Fibroblast of the conjunctiva (primary cell): ENCODE measurements at regions not wholly inside any gene's neighbourhood (a gene's known extent, or its start where the extent isn't known, plus 50 kb on each side); places are given as distances from the start of the nearest gene placed in this dataset.

Experiments used
- DNase-seq: peaks from one replicate; pipeline ENCODE4 v3.0.0-alpha.2; 2010; ENCODE audit warnings: low read depth

DNA sequence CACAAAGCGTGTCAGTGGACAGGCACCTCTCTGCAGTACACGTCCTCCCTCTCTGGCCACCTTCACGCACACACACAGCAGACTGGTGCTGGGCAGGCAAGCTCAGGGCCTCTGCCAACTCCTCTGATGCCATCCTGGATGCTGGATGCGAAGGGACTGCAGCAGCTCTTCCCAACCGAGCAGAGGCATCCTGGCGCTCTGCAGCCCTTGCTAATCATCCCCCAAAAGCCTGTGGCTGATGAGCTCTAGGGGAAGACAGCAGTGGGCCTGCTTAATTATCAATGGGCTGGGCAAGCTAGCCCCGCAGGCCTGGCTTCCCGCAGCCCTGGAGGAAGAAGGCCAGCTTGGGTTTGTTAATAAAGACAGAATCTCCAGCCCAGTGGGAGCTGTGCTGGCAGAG, 71.3 kb upstream of the TEX51 start:
- no peak for DNase-seq

- no peak for DNase-seq
Measured at GRCh38 chr2:126828051-126828450, 70.6 kb upstream of the TEX51 start.

- DNase-seq = no peak
Measured at GRCh38 chr2:126828491-126828890, 70.2 kb upstream of the TEX51 start.

DNA sequence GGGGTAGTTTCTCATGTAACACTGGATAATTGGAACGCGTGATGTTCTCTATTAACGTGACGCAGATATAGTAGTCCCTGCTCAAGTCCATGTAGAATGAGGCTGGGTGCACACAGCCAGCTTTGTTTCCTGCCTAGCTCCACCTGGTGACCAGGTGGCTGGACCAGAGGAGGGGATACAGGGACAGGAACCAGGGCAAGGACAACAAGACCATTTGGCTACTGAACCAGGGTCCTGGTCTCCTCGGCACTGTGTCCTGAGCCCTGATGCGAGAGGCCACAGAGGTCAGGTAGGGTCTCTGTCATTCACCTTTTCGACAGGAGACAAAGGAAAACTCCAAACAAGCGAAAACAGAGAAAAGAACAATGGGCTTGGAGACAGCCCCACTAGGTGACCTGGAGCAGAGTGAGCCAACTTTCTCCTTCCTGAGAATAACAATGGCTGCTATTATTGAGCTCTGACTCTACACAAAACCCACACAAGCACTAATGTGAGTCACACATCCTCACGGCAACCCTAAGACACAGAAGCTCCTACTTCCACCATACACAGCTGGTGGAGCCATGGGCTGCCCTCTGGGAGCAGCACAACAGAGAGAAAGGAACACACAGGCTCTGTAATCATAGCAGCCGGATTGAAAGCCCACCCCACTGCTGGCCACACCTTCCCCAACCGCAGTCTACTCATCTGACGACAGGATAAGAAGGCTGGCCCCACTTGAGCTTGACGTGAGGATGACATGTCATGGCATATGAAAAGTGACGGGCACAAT, 67.3 kb upstream of the TEX51 start:
- DNase-seq = no peak

GRCh38 chr2:126832014-126832413, 66.7 kb upstream of the TEX51 start:
- DNase-seq = no peak

DNA sequence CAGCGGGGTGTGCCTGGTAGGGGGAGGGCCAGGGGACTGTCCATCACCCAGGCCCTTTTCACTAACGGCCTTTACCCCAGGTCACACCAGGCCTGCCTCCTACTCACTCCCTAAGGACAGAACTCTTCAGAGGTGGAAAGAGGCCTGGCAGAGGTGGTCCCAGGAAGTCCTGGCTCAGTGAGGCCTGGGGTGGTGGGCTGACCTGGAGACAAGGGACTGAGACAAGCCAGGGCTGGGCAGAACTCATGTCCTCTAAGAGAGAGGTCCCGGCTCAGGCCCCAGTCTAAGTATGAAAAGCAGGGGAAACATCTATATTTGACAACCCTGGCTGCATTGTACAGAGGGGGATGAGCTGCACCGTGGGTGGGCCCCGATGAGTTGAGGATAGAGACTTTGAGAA, 65.9 kb upstream of the TEX51 start:
- no peak for DNase-seq

- DNase-seq = no peak
Measured at GRCh38 chr2:126834006-126834659, 64.6 kb upstream of the TEX51 start.

- no peak for DNase-seq
Measured at GRCh38 chr2:126835261-126835660, 63.4 kb upstream of the TEX51 start.

DNA sequence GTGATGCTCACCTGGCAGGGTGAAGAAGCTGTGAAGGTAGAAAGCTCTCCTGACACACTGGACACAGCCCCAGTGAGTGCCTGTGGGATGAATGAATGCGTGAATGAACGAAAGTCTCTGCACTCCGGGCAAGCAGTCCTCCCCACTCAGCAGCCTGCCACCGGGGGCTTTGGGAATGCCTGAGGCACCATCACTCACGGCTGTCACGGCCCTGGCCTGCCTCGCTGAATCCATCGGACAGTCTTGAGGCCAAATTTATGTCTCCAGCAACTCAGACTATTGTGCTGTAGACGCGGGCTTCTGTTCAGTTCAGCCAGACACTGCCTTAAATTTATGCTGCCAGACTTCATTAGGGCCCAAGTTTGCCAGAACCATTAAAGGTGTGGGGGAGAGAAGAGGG, 62.9 kb upstream of the TEX51 start:
- DNase-seq = no peak

DNA sequence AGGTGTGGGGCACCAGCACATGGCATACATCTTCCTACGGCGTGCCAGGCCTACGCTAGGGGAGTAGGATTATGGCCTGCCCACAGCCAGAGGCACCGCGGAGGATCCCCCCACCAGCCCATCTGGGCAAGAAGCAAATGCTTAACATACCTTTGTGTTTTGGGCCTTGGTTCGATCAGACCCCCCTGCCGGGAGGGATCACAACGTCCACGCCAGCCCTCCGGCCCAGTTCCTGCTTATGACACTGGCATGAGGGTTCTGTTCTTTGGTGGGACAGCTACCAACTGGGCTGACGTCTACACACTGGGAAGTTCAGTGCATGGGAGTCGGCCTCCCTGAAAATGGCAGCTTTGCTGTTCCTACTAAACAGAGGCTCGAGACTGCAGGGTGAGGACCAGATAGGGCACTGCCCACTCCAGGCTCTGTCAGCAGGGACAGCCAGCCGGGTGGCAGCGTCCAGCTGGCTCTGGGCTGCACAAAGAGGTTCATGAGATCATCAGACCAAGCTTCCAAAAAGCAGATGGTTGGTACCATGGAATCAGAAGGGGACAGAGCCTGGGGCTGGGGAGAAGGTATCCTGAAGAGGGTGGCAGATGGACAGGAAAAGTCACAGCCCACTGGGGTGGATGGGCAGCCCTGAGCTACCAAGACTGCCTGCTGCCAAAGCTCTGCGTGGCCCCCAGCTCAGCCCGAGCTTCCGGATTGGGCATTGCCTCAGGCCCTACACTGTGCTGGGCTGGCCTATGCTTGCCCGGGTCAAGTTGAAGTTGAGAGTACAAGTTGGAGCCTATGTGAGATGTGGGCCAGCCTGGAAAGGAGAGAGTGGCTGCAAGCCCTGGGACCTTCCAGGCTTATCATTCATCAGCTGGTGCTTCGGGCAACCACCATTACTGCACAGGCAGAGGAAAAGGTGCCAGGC, 61.7 kb upstream of the TEX51 start:
- DNase-seq = no peak

- no peak for DNase-seq
Measured at GRCh38 chr2:126837966-126838715, 60.5 kb upstream of the TEX51 start.

DNA sequence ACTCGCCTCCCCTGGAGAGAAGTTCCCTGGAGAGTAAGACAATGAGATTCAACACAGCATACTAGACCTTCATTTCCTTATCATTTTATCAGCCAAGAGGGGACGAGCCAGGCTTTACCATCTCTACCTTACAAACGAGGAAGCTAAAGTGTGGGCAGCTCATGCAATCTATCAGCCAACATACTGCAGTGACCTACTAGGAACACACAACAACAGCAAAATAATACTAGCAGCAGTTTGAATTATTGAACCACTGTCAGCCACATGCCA, 60.0 kb upstream of the TEX51 start:
- no peak for DNase-seq

- no peak for DNase-seq
Measured at GRCh38 chr2:126839796-126840195, 58.9 kb upstream of the TEX51 start.

DNA sequence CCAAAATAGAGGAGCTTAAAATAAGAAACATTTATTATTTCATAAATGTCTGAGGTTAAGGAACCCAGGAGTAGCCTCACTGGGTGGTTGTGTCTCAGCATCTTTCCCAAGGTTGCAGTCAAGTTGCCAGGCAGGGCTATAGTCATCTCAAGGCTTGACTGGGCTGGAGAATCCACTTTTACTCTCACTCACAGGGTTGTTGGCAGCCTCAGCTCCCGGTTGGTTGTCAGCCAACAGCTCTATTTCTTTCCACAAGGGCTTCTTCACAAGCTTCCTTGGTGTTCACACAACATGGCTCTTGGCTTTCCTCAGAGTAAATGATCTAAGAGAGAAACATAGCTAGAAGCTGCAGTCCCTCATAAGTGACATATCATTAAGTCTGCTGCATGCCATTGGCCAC, 55.6 kb upstream of the TEX51 start:
- DNase-seq = no peak

DNA sequence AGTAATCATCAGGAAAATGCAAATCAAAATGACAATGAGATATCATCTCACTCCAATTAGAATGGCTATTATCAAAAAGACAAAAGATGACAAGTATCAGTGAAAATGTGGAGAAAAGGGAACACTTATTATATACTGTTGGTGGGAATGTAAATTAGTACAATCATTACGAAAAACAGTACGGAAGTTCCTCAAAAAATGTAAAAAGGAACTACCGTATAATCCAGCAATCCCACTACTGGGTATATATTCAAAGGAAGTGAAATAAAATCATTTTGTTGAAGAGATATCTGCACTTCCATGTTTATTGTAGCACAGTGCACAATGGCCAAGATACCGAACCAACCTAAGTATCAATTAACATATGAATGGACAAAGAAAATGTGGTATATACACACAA, 52.4 kb upstream of the TEX51 start:
- no peak for DNase-seq
